Astrocyte of the spinal cord (primary cell): ENCODE measurements at regions not wholly inside any gene's neighbourhood (a gene's known extent, or its start where the extent isn't known, plus 50 kb on each side); places are given as distances from the start of the nearest gene placed in this dataset.

Experiments used
- DNase-seq: peaks from one replicate; pipeline ENCODE4 v3.0.0; 2011; ENCODE audit warnings: low read depth, low spot score
- H3K4me3 ChIP-seq: 2 replicates; pipeline ENCODE4 v1.5.1; 2011; ENCODE audit warnings: low read depth, mild to moderate bottlenecking, low read length, moderate library complexity
- in situ Hi-C: cut with HindIII; loops from 2 replicates; pipeline ENCODE4 v1.10.0; 2017; ENCODE audit warnings: low sequenced_read_pairs
- TF ChIP-seq, protein P1 (sequence below): IDR thresholded peaks from 2 replicates; pipeline ENCODE4 v1.5.1; 2012; ENCODE audit warnings: low read depth, mild to moderate bottlenecking, low read length, inconsistent platforms

DNA sequence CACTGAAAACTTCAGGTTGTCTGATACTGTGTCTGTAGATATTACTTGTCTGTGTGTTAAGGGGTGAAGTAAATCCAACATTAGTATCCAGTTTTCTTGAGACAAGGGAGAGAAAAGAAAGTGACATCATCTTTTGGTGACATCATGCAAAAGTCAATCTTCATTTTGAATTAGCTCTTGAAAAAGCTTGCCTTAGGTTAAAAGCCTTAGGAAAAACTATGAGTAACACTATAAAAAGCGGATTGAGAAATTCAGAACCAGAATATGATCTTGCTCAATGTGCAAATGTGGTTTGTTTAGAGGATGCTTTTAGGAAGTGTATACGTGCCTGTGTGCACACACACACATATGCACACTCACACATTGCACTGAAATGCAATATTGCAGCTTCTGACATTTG lies 345.8 kb upstream of the CASK start:
- in situ Hi-C loops, result no loop called here
- H3K4me3 ChIP-seq, result no peak overlapping the region
- DNase-seq, result no peak
- TF ChIP-seq, protein P1, sequence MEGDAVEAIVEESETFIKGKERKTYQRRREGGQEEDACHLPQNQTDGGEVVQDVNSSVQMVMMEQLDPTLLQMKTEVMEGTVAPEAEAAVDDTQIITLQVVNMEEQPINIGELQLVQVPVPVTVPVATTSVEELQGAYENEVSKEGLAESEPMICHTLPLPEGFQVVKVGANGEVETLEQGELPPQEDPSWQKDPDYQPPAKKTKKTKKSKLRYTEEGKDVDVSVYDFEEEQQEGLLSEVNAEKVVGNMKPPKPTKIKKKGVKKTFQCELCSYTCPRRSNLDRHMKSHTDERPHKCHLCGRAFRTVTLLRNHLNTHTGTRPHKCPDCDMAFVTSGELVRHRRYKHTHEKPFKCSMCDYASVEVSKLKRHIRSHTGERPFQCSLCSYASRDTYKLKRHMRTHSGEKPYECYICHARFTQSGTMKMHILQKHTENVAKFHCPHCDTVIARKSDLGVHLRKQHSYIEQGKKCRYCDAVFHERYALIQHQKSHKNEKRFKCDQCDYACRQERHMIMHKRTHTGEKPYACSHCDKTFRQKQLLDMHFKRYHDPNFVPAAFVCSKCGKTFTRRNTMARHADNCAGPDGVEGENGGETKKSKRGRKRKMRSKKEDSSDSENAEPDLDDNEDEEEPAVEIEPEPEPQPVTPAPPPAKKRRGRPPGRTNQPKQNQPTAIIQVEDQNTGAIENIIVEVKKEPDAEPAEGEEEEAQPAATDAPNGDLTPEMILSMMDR, result no peak

DNA sequence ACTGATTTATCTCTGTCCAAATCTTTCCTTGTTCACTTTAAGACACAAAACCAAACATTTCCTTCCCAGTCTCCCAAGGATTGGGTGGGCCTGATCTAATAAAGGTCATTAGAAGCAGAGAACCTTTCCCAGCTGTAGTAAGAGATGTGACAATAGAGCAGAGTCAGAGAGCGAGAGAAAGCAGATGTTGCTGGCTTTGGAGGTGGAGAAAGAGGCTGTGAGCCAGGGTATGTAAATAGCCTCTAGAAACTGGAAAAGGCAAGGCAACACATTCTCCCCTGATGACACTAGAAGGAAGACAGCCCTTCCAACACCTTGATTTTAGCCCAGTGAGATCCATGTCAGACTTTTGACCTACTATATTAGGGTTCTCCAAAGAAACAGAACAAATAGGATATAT lies 337.5 kb upstream of the CASK start:
- no peak overlapping the region for H3K4me3 ChIP-seq
- no peak for DNase-seq
- in situ Hi-C loops, result no loop called here
- TF ChIP-seq, protein P1, result no peak

DNA sequence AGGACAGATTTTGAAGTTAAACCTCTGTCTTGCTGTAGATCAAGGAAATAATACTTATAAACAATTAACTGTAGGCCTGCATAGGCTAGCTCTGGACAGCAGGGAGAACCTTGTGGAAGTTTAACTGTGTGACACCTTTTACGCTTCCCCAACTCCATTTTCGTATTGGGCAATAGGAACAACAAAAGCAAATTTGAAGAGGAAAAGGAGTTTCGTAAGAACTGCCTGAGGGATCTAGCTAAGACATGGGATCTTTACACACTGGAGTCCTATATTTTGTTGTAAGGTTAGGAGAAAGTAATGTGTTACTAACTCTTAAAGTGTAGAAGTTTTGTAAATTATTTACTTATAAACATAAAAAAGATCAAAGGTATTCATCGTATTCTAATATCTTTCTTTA lies 324.9 kb upstream of the CASK start:
- TF ChIP-seq, protein P1, result no peak
- H3K4me3 ChIP-seq, result no peak overlapping the region
- in situ Hi-C loops, result no loop called here
- DNase-seq, result no peak

DNA sequence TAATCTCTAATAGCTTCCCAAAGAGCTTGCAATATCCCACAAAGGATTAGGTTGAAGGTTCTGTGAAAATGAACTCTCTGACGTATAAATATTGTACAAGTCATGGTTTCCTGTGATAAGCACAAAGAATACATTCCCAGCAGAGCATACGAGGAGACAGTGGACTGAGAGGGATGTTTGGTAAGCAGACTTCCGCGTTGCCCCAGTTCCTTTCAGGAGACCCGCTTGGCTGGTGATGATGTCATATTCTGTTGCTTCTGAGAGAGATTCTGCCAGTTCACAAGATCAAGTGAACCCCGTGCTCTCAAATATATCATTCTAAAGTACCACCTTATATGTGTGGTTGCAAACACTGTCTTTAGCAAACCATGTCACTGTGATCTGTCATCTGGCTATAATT lies 323.9 kb upstream of the CASK start:
- no peak overlapping the region for H3K4me3 ChIP-seq
- TF ChIP-seq, protein P1, result no peak
- in situ Hi-C loops, result no loop called here

DNA sequence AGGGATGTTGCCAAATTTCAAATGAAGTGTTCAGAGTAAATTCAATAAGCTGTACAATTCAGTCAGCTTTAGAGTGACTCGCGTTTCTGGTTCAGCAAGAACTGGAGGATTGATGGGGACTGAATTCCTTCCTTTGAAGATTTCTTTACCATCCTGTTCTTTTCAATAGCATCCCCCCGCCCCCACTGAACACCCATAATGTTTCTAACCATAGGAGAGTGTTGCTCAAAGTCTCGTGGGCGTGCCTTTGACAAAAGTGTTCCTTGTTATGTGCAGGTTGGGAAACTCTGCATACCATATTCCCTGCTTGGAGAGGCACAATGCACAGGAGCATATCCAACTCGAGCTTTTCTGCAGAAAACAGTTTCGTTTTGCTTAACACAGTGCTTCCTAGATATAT lies 323.5 kb upstream of the CASK start:
- no peak overlapping the region for H3K4me3 ChIP-seq
- DNase-seq, result no peak
- TF ChIP-seq, protein P1, result no peak
- in situ Hi-C loops, result no loop called here

More for the DNA sequence above, 323.9 kb upstream of the CASK start:
- DNase-seq, result no peak

DNA sequence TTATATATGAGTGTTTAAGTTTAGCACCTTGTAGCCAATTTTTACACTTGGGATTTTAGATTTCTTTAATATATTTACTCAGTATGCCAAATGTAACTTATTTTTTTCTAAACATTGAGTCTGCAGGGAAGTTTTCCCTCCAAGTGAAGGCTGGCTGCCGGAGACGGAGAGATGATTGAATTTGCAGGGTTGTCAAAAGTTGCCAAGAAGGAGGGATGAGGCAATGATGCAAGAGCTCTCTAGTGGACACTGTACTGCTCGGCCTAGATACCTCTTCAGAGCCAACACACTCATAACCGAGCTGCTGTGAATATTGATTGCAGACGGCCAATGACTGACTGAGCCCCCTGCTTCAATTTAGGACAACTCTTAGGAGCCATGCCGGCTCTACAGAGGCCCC lies 318.6 kb upstream of the CASK start:
- no peak overlapping the region for H3K4me3 ChIP-seq
- no peak for DNase-seq
- in situ Hi-C loops, result no loop called here
- TF ChIP-seq, protein P1, result no peak

DNA sequence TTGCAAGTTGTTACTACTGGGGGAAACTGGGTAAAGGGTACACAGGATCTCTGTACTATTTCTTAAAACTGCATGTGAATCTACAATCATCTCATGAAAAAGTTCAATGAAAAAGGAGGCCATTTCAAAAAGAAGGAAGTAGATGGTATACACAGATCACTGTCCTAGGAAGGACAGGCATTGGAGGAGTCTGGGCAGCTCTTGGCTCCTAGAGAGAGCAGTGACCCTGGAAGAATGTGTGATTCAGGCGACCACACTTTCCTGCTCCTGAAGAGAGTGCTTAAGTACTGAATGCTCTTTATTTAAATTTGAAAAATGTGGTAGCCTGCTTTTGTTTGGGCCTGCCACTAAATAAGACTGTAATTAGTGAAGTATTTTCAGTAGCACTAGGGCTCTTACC lies 318.1 kb upstream of the CASK start:
- TF ChIP-seq, protein P1, result no peak
- DNase-seq, result no peak
- in situ Hi-C loops, result no loop called here

More for the DNA sequence above, 318.1 kb upstream of the CASK start:
- H3K4me3 ChIP-seq, result no peak overlapping the region
